NB4 (cell line): ENCODE measurements at regions not wholly inside any gene's neighbourhood (a gene's known extent, or its start where the extent isn't known, plus 50 kb on each side); places are given as distances from the start of the nearest gene placed in this dataset.
"Not testable (repeated sequence)": the region's sequence is repeated elsewhere in the genome, so short reads cannot be mapped to it uniquely, and the experiment has no call there.

Experiments used
- POLR2A ChIP-seq: IDR thresholded peaks from 2 replicates; pipeline ENCODE4 v1.6.1; 2011; ENCODE audit warnings: mild to moderate bottlenecking; ENCODE audit not compliant: insufficient read length; ENCODE audit errors: extremely low read depth
- TF ChIP-seq, protein P1 (sequence below): IDR thresholded peaks from one replicate; pipeline ENCODE4 v1.5.1; 2012; ENCODE audit warnings: low read depth, low read length

DNA sequence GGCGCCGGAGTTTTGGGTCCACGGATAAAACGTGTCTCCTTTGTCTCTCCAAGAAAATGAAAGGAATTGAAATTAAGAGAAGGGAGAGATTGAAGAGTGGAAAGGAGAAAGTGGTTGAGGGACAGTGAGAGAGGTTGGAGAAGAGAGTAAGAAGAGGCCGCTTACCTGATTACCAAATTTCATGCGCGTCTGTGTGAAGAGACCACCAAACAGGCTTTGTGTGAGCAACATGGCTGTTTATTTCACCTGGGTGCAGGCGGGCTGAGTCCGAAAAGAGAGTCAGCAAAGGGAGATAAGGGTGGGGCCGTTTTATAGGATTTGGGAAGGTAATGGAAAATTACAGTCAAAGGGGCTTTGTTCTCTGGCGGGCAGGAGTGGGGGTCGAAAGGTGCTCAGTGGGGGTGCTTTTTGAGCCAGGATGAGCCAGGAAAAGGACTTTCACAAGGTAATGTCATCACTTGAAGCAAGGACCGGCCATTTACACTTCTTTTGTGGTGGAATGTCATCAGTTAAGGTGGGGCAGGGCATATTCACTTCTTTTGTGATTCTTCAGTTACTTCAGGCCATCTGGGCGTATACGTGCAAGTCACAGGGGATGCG is 113.0 kb upstream of the CDH11 start:
- TF ChIP-seq, protein P1, sequence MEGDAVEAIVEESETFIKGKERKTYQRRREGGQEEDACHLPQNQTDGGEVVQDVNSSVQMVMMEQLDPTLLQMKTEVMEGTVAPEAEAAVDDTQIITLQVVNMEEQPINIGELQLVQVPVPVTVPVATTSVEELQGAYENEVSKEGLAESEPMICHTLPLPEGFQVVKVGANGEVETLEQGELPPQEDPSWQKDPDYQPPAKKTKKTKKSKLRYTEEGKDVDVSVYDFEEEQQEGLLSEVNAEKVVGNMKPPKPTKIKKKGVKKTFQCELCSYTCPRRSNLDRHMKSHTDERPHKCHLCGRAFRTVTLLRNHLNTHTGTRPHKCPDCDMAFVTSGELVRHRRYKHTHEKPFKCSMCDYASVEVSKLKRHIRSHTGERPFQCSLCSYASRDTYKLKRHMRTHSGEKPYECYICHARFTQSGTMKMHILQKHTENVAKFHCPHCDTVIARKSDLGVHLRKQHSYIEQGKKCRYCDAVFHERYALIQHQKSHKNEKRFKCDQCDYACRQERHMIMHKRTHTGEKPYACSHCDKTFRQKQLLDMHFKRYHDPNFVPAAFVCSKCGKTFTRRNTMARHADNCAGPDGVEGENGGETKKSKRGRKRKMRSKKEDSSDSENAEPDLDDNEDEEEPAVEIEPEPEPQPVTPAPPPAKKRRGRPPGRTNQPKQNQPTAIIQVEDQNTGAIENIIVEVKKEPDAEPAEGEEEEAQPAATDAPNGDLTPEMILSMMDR = not testable (repeated sequence)
- not testable (repeated sequence) for TF ChIP-seq POLR2A
